K562 (cell line): ENCODE measurements at regions not wholly inside any gene's neighbourhood (a gene's known extent, or its start where the extent isn't known, plus 50 kb on each side); places are given as distances from the start of the nearest gene placed in this dataset.

Source experiments
- CTCF ChIP-seq, 3 experiments: IDR thresholded peaks in 2 of 3; conservative IDR thresholded peaks in 1 of 3; 2 replicates each; pipeline ENCODE4 v1.5.1; 2011 to 2012; ENCODE audit warnings: low read length in 3 of 3, mild to moderate bottlenecking in 3 of 3, control low read depth in 2 of 3, improper control_type of control experiment in 1 of 3, inconsistent platforms in 1 of 3, low read depth in 1 of 3, mixed read lengths in 1 of 3, moderate library complexity in 1 of 3; ENCODE audit not compliant: insufficient read depth in 2 of 3
- MEF2D ChIP-seq: conservative IDR thresholded peaks from 2 replicates; pipeline ENCODE4 v1.6.1; 2016; ENCODE audit warnings: low read depth, missing genetic modification characterization, missing compliant biosample characterization
- THRB ChIP-seq: fragments of 450-650 bp; formaldehyde crosslinking; conservative IDR thresholded peaks from 2 replicates; pipeline ENCODE4 v1.4.0; 2022; ENCODE audit warnings: mild to moderate bottlenecking, missing genetic modification characterization
- ZNF592 ChIP-seq: fragments of 450-650 bp; IDR thresholded peaks from 2 replicates; pipeline ENCODE4 v1.6.1; 2017; ENCODE audit warnings: antibody characterized with exemption, mild to moderate bottlenecking
- ZNF695 ChIP-seq: fragments of 450-650 bp; formaldehyde crosslinking; IDR thresholded peaks from 2 replicates; pipeline ENCODE4 v1.4.0; 2020; ENCODE audit warnings: mild to moderate bottlenecking, moderate library complexity

- TF ChIP-seq THRB (CRISPR knock-in tag) (no peak), MEF2D (tag) (no peak), CTCF (IDR thresholded peaks at IDR 0.05 in 2 of 3, conservative IDR thresholded peaks at IDR 0.05 in 1 of 3; ENCODE audit: insufficient read depth in 2 of 3, low read depth in 1 of 3, low read length in 3 of 3) (no peak), ZNF592 (no peak), ZNF695 (CRISPR knock-in tag) (no peak)
Measured at GRCh38 chrX:80206647-80207046, 192.1 kb downstream of the TBX22 start.
